ENCODE measurements at regions not wholly inside any gene's neighbourhood (a gene's known extent, or its start where the extent isn't known, plus 50 kb on each side); places are given as distances from the start of the nearest gene placed in this dataset.
"Not testable (repeated sequence)": the region's sequence is repeated elsewhere in the genome, so short reads cannot be mapped to it uniquely, and the experiment has no call there.

- no peak overlapping the region for H3K27ac Mint-ChIP-seq
- H3K27me3 Mint-ChIP-seq (ENCODE audit: low read depth): no peaks in the 10 kb centered on the region
- no peaks in the 10 kb centered on the region for H3K9me3 Mint-ChIP-seq
- no peaks in the 10 kb centered on the region for H3K4me1 Mint-ChIP-seq (ENCODE audit: low read depth)
- H3K4me3 Mint-ChIP-seq: no peak overlapping the region
- no peaks in the 10 kb centered on the region for H3K36me3 Mint-ChIP-seq (ENCODE audit: insufficient read depth in 2 of 2)
- no peak for DNase-seq
- no peak for ATAC-seq (replicated peaks in 1 of 2)
Measured at GRCh38 chr12:34097213-34097612, 74.9 kb downstream of the ALG10 start.

- ATAC-seq (replicated peaks in 1 of 2) (no peak), DNase-seq (no peak)
- Mint-ChIP-seq H3K27ac (no peak overlapping the region), H3K4me1 (ENCODE audit: low read depth) (no peaks in the 10 kb centered on the region), H3K36me3 (ENCODE audit: insufficient read depth in 2 of 2) (no peaks in the 10 kb centered on the region), H3K27me3 (ENCODE audit: low read depth) (peaks cover 11% of the 10 kb centered on the region), H3K4me3 (no peak overlapping the region), H3K9me3 (no peaks in the 10 kb centered on the region)
Measured at GRCh38 chr12:34105392-34105933, 83.2 kb downstream of the ALG10 start.

- Mint-ChIP-seq H3K27me3 (ENCODE audit: low read depth) (peaks cover 11% of the 10 kb centered on the region), H3K4me1 (ENCODE audit: low read depth) (no peaks in the 10 kb centered on the region), H3K9me3 (no peaks in the 10 kb centered on the region), H3K4me3 (no peak overlapping the region), H3K27ac (no peak overlapping the region), H3K36me3 (ENCODE audit: insufficient read depth in 2 of 2) (no peaks in the 10 kb centered on the region)
- no peak for ATAC-seq (replicated peaks in 1 of 2)
- DNase-seq: no peak
Measured at GRCh38 chr12:34106172-34106571, 83.9 kb downstream of the ALG10 start.

GRCh38 chr12:34107016-34107415 is 84.7 kb downstream of the ALG10 start:
- Mint-ChIP-seq H3K27me3 (ENCODE audit: low read depth) (peaks cover 11% of the 10 kb centered on the region), H3K4me1 (ENCODE audit: low read depth) (no peaks in the 10 kb centered on the region), H3K9me3 (no peaks in the 10 kb centered on the region), H3K36me3 (ENCODE audit: insufficient read depth in 2 of 2) (no peaks in the 10 kb centered on the region), H3K27ac (no peak overlapping the region), H3K4me3 (no peak overlapping the region)
- DNase-seq (no peak), ATAC-seq (replicated peaks in 1 of 2) (no peak)

- no peak for DNase-seq
- no peaks in the 10 kb centered on the region for H3K36me3 Mint-ChIP-seq (ENCODE audit: insufficient read depth in 2 of 2)
- no peaks in the 10 kb centered on the region for H3K4me1 Mint-ChIP-seq (ENCODE audit: low read depth)
- H3K9me3 Mint-ChIP-seq: no peaks in the 10 kb centered on the region
- H3K27ac Mint-ChIP-seq: no peak overlapping the region
- ATAC-seq (replicated peaks in 1 of 2): no peak
- H3K27me3 Mint-ChIP-seq (ENCODE audit: low read depth): peaks cover 11% of the 10 kb centered on the region
- no peak overlapping the region for H3K4me3 Mint-ChIP-seq
Measured at GRCh38 chr12:34107781-34108404, 85.6 kb downstream of the ALG10 start.

GRCh38 chr12:34108405-34108803 is 86.1 kb downstream of the ALG10 start:
- H3K27ac Mint-ChIP-seq: no peak overlapping the region
- H3K9me3 Mint-ChIP-seq: no peaks in the 10 kb centered on the region
- H3K4me1 Mint-ChIP-seq (ENCODE audit: low read depth): no peaks in the 10 kb centered on the region
- H3K36me3 Mint-ChIP-seq (ENCODE audit: insufficient read depth in 2 of 2): no peaks in the 10 kb centered on the region
- DNase-seq (no peak), ATAC-seq (replicated peaks in 1 of 2) (no peak)
- no peak overlapping the region for H3K4me3 Mint-ChIP-seq
- H3K27me3 Mint-ChIP-seq (ENCODE audit: low read depth): peaks cover 11% of the 10 kb centered on the region

GRCh38 chr12:34108967-34109366 is 86.7 kb downstream of the ALG10 start:
- Mint-ChIP-seq H3K27ac (no peak overlapping the region), H3K36me3 (ENCODE audit: insufficient read depth in 2 of 2) (no peaks in the 10 kb centered on the region), H3K27me3 (ENCODE audit: low read depth) (peaks cover 11% of the 10 kb centered on the region), H3K4me3 (no peak overlapping the region), H3K9me3 (no peaks in the 10 kb centered on the region), H3K4me1 (ENCODE audit: low read depth) (no peaks in the 10 kb centered on the region)
- ATAC-seq (replicated peaks in 1 of 2) (no peak), DNase-seq (no peak)

GRCh38 chr12:34109390-34109789 is 87.1 kb downstream of the ALG10 start:
- Mint-ChIP-seq H3K36me3 (ENCODE audit: insufficient read depth in 2 of 2) (no peaks in the 10 kb centered on the region), H3K4me1 (ENCODE audit: low read depth) (no peaks in the 10 kb centered on the region), H3K27me3 (ENCODE audit: low read depth) (peaks cover 11% of the 10 kb centered on the region), H3K4me3 (no peak overlapping the region), H3K27ac (no peak overlapping the region), H3K9me3 (no peaks in the 10 kb centered on the region)
- ATAC-seq (replicated peaks in 1 of 2) (no peak), DNase-seq (no peak)

- ATAC-seq (replicated peaks in 1 of 2); H3K4me3 Mint-ChIP-seq; H3K27me3 Mint-ChIP-seq (ENCODE audit: low read depth); DNase-seq; H3K36me3 Mint-ChIP-seq (ENCODE audit: insufficient read depth in 2 of 2); H3K27ac Mint-ChIP-seq; H3K9me3 Mint-ChIP-seq; H3K4me1 Mint-ChIP-seq (ENCODE audit: low read depth): not testable (repeated sequence)
Measured at GRCh38 chr12:34109909-34110531, 87.7 kb downstream of the ALG10 start.

GRCh38 chr12:34119366-34119765 is 97.1 kb downstream of the ALG10 start:
- no peak for ATAC-seq (replicated peaks in 1 of 2)
- Mint-ChIP-seq H3K27me3 (ENCODE audit: low read depth) (no peaks in the 10 kb centered on the region), H3K4me3 (no peak overlapping the region), H3K9me3 (no peaks in the 10 kb centered on the region), H3K27ac (no peak overlapping the region), H3K4me1 (ENCODE audit: low read depth) (no peaks in the 10 kb centered on the region), H3K36me3 (ENCODE audit: insufficient read depth in 2 of 2) (no peaks in the 10 kb centered on the region)
- no peak for DNase-seq

GRCh38 chr12:34121360-34121759 is 99.1 kb downstream of the ALG10 start:
- H3K36me3 Mint-ChIP-seq (ENCODE audit: insufficient read depth in 2 of 2): no peaks in the 10 kb centered on the region
- no peak overlapping the region for H3K4me3 Mint-ChIP-seq
- DNase-seq (no peak), ATAC-seq (replicated peaks in 1 of 2) (no peak)
- no peaks in the 10 kb centered on the region for H3K9me3 Mint-ChIP-seq
- H3K27ac Mint-ChIP-seq: no peak overlapping the region
- H3K27me3 Mint-ChIP-seq (ENCODE audit: low read depth): no peaks in the 10 kb centered on the region
- peaks cover 8% of the 10 kb centered on the region for H3K4me1 Mint-ChIP-seq (ENCODE audit: low read depth)

- H3K4me1 Mint-ChIP-seq (ENCODE audit: low read depth): peaks cover 14% of the 10 kb centered on the region
- DNase-seq (peak; percentile 34 to 50), ATAC-seq (replicated peaks in 1 of 2) (peak in 1 of 2 donors; percentile 35)
- not testable (repeated sequence) for H3K27me3 Mint-ChIP-seq (ENCODE audit: low read depth); H3K9me3 Mint-ChIP-seq; H3K27ac Mint-ChIP-seq; H3K36me3 Mint-ChIP-seq (ENCODE audit: insufficient read depth in 2 of 2); H3K4me3 Mint-ChIP-seq
Measured at GRCh38 chr12:34123092-34123491, 100.8 kb downstream of the ALG10 start.

- H3K4me3 Mint-ChIP-seq: no peak overlapping the region
- H3K27me3 Mint-ChIP-seq (ENCODE audit: low read depth): peaks cover 9% of the 10 kb centered on the region
- no peak overlapping the region for H3K27ac Mint-ChIP-seq
- H3K4me1 Mint-ChIP-seq (ENCODE audit: low read depth): peaks cover 14% of the 10 kb centered on the region
- peaks cover 0 to 2% of the 10 kb centered on the region in 2 donors for H3K9me3 Mint-ChIP-seq
- ATAC-seq (replicated peaks in 1 of 2) (no peak), DNase-seq (no peak)
- no peaks in the 10 kb centered on the region for H3K36me3 Mint-ChIP-seq (ENCODE audit: insufficient read depth in 2 of 2)
Measured at GRCh38 chr12:34124608-34125007, 102.3 kb downstream of the ALG10 start.

- H3K36me3 Mint-ChIP-seq (ENCODE audit: insufficient read depth in 2 of 2): no peaks in the 10 kb centered on the region
- peaks cover 0 to 2% of the 10 kb centered on the region in 2 donors for H3K9me3 Mint-ChIP-seq
- peak overlapping the region; percentile 89 for H3K27ac Mint-ChIP-seq
- peaks cover 14% of the 10 kb centered on the region for H3K4me1 Mint-ChIP-seq (ENCODE audit: low read depth)
- peak overlapping the region; percentile 43 to 80 for H3K4me3 Mint-ChIP-seq
- ATAC-seq (replicated peaks in 1 of 2) (peak in 1 of 2 donors; percentile 60), DNase-seq (no peak)
- peaks cover 9% of the 10 kb centered on the region for H3K27me3 Mint-ChIP-seq (ENCODE audit: low read depth)
Measured at GRCh38 chr12:34126239-34126641, 103.9 kb downstream of the ALG10 start.

Data from activated T-cell treated with anti-CD3 and anti-CD28 coated beads, Interleukin-2, amount 50 U/mL, for 72 hours (primary cell).